ENCODE measurements at regions not wholly inside any gene's neighbourhood (a gene's known extent, or its start where the extent isn't known, plus 50 kb on each side); places are given as distances from the start of the nearest gene placed in this dataset.

- TF ChIP-seq CTCF (IDR thresholded peaks at IDR 0.05): no peak
- TF ChIP-seq POLR2A (IDR thresholded peaks at IDR 0.05): no peak
- TF ChIP-seq EP300 (IDR thresholded peaks at IDR 0.05): no peak
- no peak for TF ChIP-seq POLR2AphosphoS5 (IDR thresholded peaks at IDR 0.05)
Observed at GRCh38 chr18:71831039-71831438, 713.1 kb downstream of the CBLN2 start.

All from suprapubic skin (tissue), 4 donors.